Esophagus muscularis mucosa (tissue), 4 donors: ENCODE measurements at regions not wholly inside any gene's neighbourhood (a gene's known extent, or its start where the extent isn't known, plus 50 kb on each side); places are given as distances from the start of the nearest gene placed in this dataset.

Experiments
- DNase-seq: peaks from one replicate; pipeline ENCODE4 v3.0.0-alpha.2; 2017; ENCODE audit errors: extremely low spot score
- H3K27ac ChIP-seq, 4 donors: fragments of 200-600 bp; sonication (generic); replicated peaks in 1 of 4; 1 replicate in 3 of 4; 2 replicates in 1 of 4; pipeline ENCODE4 v1.5.1; 2016 to 2019; ENCODE audit warnings: mild to moderate bottlenecking in 1 of 4
- H3K27me3 ChIP-seq, 4 donors: fragments of 200-600 bp; sonication (generic); one replicate each; pipeline versions ENCODE4 v1.5.1 to v1.6.0; 2016 to 2019
- H3K36me3 ChIP-seq, 4 donors: fragments of 200-600 bp; sonication (generic); one replicate each; pipeline ENCODE4 v1.5.1; 2016 to 2019
- H3K4me1 ChIP-seq, 4 donors: fragments of 200-600 bp; sonication (generic); one replicate each; pipeline ENCODE4 v1.5.1; 2016 to 2019
- H3K4me3 ChIP-seq, 4 donors: fragments of 200-600 bp; sonication (generic); 1 replicate in 2 of 4; 2 replicates in 2 of 4; pipeline ENCODE4 v1.5.1; 2016 to 2019; ENCODE audit warnings: mild to moderate bottlenecking in 4 of 4, moderate library complexity in 1 of 4
- H3K9me3 ChIP-seq, 4 donors: fragments of 200-600 bp; sonication (generic); 1 replicate in 3 of 4; 2 replicates in 1 of 4; pipeline ENCODE4 v1.5.1; 2016 to 2019
- CTCF ChIP-seq, 3 experiments: fragments of 200-600 bp in 2 of 3; fragments of 450-650 bp in 1 of 3; sonication (generic) in 2 of 3; IDR thresholded peaks; one replicate each; pipeline ENCODE4 v1.5.1; 2017 to 2019; ENCODE audit warnings: antibody characterized with exemption in 3 of 3, mild to moderate bottlenecking in 2 of 3, moderate library complexity in 1 of 3
- EP300 ChIP-seq: sonication (generic); formaldehyde crosslinking; IDR thresholded peaks from one replicate; pipeline ENCODE4 v1.6.1; 2017; ENCODE audit warnings: antibody characterized with exemption
- POLR2A ChIP-seq: fragments of 450-650 bp; IDR thresholded peaks from one replicate; pipeline ENCODE4 v1.6.1; 2017; ENCODE audit warnings: antibody characterized with exemption, moderate library complexity, mild to moderate bottlenecking, low read depth
- POLR2AphosphoS5 ChIP-seq, 2 donors: sonication (generic); formaldehyde crosslinking; IDR thresholded peaks; one replicate each; pipeline ENCODE4 v1.6.1; 2017; ENCODE audit warnings: antibody characterized with exemption in 2 of 2
- WGBS: methylation state at CpG from one replicate; pipeline ENCODE4 v1.1.5; 2018; 5-methylcytosine and 5-hydroxymethylcytosine counted together
- intact Hi-C: fragments of 100-400 bp; cut with DNase I; formaldehyde crosslinking; loops from one replicate; pipeline ENCODE4 v1.15.1; 2023

- 87% methylated on average over 16 of the region's 29 CpGs for WGBS
Measured at GRCh38 chr6:166747644-166748595, 120.9 kb upstream of the RPS6KA2 start.

GRCh38 chr6:166745801-166746668, 119.0 kb upstream of the RPS6KA2 start:
- TF ChIP-seq EP300 (no peak), POLR2AphosphoS5 (IDR thresholded peaks at IDR 0.05) (peak in 1 of 2 donors; percentile 44), CTCF (IDR thresholded peaks at IDR 0.05) (peak in 1 of 3 experiments; percentile 5), POLR2A (no peak)
- no peak for DNase-seq
- intact Hi-C loops = no loop called here
- Histone ChIP-seq H3K27me3 (no peaks in the 10 kb centered on the region), H3K27ac (peak overlapping the region in 2 of 4 donors; percentile 49 to 75), H3K4me1 (peaks cover 0 to 25% (median 13%) of the 10 kb centered on the region in 4 donors), H3K4me3 (no peak overlapping the region), H3K36me3 (no peaks in the 10 kb centered on the region), H3K9me3 (peaks cover 0 to 3% (median 0%) of the 10 kb centered on the region in 4 donors)
- 85% methylated on average over 16 of the region's 16 CpGs for WGBS

More at GRCh38 chr6:166747644-166748595, 120.9 kb upstream of the RPS6KA2 start:
- peaks cover 0 to 25% (median 13%) of the 10 kb centered on the region in 4 donors for H3K4me1 ChIP-seq
- H3K36me3 ChIP-seq = no peaks in the 10 kb centered on the region
- H3K9me3 ChIP-seq = peaks cover 0 to 3% (median 0%) of the 10 kb centered on the region in 4 donors
- no peak overlapping the region for H3K27ac ChIP-seq
- TF ChIP-seq EP300 (no peak), POLR2A (no peak)
- no peaks in the 10 kb centered on the region for H3K27me3 ChIP-seq
- DNase-seq = no peak
- no peak overlapping the region for H3K4me3 ChIP-seq
- intact Hi-C loops = no loop called here

DNA sequence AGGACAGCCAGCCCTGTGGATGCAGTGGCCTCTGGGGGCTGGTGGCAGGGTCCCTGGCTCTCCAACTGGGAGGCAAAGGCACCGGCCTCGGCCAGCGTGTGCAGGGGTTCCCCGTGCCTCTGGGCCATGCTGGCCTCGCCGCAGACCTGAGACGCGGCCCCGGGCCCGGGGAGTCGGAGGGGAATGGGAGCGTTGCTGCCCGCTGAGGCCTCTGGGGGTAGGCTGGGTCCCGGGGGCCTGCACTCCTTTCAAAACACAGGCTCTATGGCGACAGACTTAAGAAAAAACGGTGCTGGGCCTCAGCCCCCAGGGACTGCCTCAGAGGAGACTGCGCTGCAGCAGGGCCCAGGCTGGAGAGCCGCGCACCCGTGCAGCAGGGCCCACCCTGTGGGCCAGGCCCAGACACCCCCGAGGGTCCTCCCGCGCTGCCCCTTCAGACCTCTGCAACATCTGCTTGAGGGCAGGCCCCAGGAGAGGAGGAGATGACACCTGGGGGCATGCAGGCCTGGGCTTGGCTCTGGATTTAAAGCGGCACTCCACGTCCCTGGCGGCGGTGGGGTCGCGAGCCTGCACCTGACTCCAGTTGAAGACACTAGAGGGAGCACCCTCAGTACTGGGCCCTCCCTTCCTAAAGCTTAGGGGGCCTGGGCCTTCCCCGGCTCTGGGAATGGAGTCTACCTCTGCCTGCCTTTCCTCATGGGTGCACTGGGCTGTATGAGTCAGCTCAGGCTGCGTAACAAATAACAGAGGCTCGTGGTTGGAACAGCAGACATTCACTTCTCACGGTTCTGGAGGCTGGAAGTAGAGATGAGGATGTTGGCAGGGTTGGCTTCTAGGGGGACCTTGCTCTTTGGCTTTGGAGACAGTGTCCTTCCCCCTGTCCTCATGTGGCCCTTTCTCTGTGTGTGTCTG, 117.4 kb upstream of the RPS6KA2 start:
- TF ChIP-seq CTCF (IDR thresholded peaks at IDR 0.05) (no peak), EP300 (no peak), POLR2A (no peak), POLR2AphosphoS5 (IDR thresholded peaks at IDR 0.05) (no peak)
- peaks cover 0 to 36% (median 19%) of the 10 kb centered on the region in 4 donors for H3K4me1 ChIP-seq
- H3K36me3 ChIP-seq = no peaks in the 10 kb centered on the region
- intact Hi-C loops = no loop called here
- 90% methylated on average over 11 of the region's 33 CpGs for WGBS
- no peak for DNase-seq
- H3K27ac ChIP-seq = peak overlapping the region in 2 of 4 donors; percentile 43 to 75
- no peaks in the 10 kb centered on the region for H3K27me3 ChIP-seq
- H3K9me3 ChIP-seq = peaks cover 0 to 3% (median 0%) of the 10 kb centered on the region in 4 donors
- H3K4me3 ChIP-seq = no peak overlapping the region

DNA sequence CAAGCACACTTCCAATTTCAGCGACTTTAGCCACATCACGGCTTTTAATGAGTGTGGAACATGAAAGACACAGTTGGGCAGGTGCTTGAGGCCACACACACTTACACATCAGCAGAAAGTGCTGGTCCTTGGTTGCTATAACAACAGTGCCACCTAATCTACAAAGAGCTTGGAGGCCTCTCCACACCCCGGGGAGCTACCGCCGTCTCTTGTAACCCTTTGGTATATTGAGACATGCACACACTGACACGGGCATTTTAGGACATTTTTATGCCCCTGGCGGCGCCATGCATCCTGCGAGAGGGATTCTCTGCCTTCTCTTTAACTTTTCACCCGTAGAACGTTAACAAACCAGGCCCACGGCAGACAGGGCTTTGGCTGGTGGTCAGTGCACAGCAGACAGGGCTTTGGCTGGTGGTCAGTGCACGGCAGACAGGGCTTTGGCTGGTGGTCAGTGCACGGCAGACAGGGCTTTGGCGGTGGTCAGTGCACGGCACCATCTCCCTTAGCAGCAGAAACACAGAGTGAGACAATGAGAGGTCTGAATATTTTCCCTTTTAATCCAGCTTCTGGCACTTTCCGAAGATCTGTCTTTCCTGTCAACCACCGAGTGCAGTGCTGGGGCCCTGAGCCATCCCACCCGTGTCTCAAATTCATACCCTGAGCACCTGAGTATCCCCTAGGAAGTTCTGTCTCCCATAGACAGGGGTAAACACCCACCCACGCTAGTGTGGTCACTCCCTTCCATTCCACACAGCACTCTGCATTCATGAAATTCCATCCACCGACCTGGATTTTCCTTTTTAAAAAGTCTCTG, 116.6 kb upstream of the RPS6KA2 start:
- no peaks in the 10 kb centered on the region for H3K27me3 ChIP-seq
- WGBS = 73% methylated on average over 21 of the region's 21 CpGs
- intact Hi-C loops = no loop called here
- TF ChIP-seq POLR2A = no peak
- DNase-seq = no peak
- no peak overlapping the region for H3K4me3 ChIP-seq
- peaks cover 0 to 3% (median 0%) of the 10 kb centered on the region in 4 donors for H3K9me3 ChIP-seq
- peaks cover 0 to 44% (median 25%) of the 10 kb centered on the region in 4 donors for H3K4me1 ChIP-seq
- H3K27ac ChIP-seq = peak overlapping the region in 2 of 4 donors; percentile 43 to 58
- H3K36me3 ChIP-seq = no peaks in the 10 kb centered on the region
